ENCODE measurements at regions not wholly inside any gene's neighbourhood (a gene's known extent, or its start where the extent isn't known, plus 50 kb on each side); places are given as distances from the start of the nearest gene placed in this dataset.

DNA sequence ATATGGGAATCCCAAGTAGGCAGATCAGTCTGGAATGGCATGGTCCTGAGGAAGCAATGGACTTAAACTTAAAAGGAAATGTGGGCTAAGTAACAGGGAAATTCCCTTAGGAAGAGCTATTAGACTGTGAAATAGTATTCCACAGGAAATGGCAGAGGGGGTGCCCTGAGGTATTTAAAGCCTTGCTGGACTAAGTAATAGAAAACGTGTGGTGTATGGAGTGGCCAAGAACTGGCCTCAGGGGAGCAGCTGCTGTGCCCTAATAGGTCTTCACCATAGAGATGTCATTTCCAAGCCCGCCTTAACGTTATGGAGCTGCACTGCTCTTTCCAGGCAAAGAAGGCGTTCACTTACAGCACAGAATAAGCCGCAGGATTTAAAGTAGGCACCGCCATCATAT lies 365.2 kb upstream of the ZMIZ1 start:
- DNase-seq = no peak

GRCh38 chr10:78706256-78706655 lies 362.5 kb upstream of the ZMIZ1 start:
- no peak for DNase-seq

DNA sequence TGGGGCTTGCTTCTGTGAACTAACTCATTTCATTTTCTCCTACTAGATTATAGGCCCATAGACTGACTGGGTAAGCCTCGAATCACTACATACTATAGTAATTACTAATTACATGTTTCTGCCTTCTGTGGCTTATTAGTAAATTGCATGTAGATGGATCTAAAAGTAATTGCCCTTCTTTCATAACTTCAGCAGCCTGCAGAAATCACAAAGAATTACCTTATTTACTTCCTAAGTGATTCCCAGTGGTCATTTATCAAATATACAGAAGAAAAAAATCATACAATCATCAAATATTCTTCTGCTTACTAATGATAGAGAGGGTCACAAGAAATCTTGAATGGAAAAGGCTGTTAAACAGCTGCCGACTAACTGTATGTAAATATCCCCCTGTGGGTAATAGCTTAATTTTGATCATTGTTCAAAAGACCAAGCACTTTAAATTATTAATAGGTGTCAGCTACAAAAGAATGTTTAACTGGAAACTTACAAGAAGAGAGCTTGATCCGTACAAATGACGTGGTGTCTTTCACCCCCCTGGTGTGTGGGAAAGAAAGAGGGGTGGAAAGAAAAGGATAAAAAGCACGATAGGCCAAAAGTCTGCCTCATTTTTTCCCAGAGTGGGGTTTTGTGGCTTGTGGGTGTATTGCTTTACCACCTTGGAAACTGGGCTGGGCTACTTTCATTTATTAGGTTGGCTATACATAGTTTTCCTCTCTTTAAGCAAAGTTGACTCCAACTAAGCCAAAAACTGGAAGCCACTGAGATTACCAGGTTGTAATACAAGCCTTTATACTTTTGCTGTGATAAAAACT lies 361.8 kb upstream of the ZMIZ1 start:
- DNase-seq = no peak

GRCh38 chr10:78707745-78708144 lies 361.0 kb upstream of the ZMIZ1 start:
- DNase-seq = no peak

GRCh38 chr10:78712147-78712546 lies 356.6 kb upstream of the ZMIZ1 start:
- DNase-seq = no peak

GRCh38 chr10:78713659-78714058 lies 355.1 kb upstream of the ZMIZ1 start:
- DNase-seq = no peak

DNA sequence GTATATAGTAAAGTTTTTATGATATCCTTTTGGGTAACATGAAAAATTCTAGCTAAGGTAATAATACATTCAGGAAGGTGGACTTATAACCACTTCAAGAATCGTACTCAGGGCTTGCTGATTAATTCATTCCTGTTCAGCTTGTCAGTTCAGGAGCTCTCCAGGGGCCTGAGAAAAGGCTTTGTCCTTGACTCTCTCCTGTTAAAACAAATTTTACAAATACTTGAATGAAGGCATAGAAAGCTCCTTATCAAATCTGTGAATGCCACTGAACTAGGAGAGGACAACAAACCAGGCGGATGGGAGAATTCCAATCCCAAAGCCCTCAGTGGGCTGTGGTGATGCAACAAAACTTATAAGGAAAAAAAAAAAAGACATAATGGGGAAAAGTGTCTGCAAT lies 354.5 kb upstream of the ZMIZ1 start:
- no peak for DNase-seq

DNA sequence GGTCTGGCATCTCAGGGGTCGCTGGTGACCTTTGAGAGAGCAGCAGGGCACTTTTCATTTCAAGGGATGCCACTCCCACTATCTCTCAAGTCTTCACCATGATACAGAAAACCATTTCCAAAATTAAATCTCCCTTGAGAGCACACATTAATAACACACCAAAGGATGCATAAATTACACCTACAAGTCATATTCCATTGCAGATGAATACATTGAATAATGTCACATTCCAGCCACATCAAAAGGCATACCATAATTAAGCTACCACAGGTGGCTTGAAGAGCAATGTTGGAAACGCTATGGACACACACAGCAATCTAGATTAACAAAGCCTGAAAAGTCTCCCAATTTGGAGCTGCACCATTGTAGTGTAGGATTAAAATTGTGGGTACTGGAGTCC lies 353.3 kb upstream of the ZMIZ1 start:
- no peak for DNase-seq

DNA sequence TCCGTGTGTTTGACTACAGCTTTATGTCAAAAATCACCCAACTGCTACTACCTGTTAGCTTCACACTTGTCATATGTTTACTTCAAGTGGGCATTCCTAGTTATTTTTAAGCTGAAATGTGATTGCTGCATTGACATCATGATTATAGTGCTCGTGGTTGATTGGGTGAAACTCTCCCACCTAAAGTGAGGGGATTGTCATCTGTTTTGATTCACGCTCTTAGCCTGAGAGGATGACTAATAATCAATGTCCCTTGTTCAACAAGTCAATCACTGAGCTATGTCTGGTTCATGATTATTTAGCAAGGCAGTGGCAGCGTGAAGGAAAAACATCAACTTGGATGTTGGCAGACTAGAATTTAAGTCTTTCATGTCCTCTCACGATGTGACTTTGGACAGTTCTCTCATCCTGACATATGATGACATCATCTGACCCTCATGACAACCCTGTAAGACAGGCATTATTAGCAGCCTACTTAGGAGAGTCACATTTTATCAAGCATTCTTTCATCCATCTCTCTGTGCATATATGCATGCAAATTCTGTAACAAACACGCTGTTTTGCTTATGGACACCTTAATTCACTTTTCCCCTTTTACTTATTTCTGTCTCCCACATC lies 352.6 kb upstream of the ZMIZ1 start:
- no peak for DNase-seq

DNA sequence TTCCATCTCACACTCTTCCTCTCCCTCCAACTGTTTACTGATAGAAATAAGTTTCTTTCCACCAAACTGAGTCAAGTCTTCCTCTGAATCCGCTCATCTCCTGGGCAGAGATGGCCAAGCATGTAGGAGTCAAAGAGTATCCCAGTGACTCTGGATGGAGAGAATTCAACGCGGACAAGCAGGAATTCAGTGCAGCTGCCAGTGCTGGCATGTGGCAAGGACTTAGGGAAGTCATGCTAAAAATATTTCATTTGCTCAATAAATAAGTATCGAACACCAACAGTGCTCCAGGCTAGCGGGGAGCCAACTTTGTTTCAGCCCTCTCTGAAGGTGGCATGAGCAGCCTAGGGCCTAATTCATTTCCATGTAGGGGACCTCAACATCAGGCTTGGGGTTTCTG lies 351.6 kb upstream of the ZMIZ1 start:
- no peak for DNase-seq

DNA sequence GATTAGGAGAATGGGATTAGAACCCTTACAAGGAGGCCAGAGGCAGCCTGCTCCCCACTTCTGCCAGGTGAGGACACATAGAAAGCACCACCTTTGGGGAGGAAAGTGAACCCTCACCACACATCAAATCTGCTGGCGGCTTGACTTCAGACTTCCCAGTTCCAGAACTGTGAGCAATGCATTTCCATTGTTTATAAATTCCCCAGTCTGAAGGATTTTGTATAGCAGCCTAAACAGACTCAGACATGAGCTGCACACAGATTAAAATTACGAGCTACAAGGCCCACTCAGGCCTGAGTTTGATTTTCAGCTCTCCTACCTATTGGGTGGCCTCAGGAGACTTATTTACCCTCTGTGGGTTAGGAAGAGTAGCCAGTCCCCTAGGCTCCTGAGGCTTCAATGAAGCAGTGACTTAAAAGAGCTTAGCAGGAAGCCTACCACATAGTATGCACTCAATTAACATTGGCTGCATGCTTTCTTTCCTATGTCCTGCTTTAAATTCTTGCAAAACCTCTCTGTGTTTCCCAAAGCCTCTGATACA lies 350.7 kb upstream of the ZMIZ1 start:
- DNase-seq = no peak

GRCh38 chr10:78719276-78719675 lies 349.5 kb upstream of the ZMIZ1 start:
- no peak for DNase-seq

DNA sequence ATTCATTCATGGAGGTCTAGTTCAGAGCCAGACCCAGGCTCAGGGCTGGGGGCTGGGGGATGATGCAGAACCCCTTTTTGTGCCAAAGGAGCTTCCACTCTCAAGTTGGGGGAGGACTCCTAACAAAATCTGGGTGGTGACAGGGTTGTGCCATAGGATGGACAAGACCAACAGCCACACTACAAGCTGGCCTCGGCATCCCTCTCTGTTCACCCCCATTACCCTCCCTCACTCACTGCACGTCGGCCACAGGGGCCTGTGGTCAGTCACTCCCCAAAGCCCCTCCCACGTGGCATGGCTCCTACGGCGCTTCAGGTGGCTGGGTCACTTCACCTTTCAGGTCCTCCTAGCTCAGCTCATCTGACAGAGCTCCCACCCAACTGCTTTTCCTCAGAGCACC lies 348.7 kb upstream of the ZMIZ1 start:
- DNase-seq = no peak

DNA sequence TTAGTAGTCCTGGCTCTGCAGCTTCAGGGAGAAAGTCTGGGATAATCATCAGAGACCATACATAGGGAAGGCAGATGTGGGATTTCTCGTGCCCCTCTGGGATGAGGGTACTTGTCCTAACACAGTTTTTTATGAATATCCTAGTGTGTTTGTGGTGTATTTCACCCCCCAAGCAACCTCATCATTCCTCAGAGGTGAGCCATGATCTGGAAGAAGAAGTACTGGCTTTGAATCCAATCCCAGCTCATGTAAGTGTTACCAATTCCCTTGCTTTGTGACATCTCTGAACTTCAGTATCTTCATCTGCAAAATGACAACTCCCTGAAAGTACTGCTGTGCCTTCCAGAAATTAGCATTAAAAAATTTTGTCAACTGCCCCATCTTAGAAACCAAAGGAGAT lies 347.5 kb upstream of the ZMIZ1 start:
- no peak for DNase-seq

- DNase-seq = no peak
These were observed 343.9 kb upstream of the ZMIZ1 start for GRCh38 chr10:78724846-78725245.

- no peak for DNase-seq
These were observed 342.6 kb upstream of the ZMIZ1 start for GRCh38 chr10:78726171-78726570.

DNA sequence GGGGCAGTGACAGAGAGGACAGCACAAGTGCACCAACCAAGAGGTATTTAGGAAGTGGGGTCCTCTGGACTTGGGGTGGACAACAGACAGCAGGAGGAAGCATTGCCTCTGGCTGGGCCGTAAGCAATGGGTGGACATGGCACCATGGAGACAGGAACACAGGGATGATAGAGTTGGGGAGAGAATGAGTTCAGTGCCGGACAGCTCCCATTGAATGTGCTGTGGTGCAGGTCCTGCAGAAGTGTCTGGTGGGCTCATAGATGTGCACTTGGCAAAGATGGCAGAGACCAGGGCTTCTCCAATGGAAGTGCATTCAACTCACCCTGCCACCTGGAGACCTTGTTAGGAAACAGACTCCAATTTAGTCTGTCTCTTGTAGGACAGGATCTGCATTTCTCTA lies 341.5 kb upstream of the ZMIZ1 start:
- DNase-seq = no peak

DNA sequence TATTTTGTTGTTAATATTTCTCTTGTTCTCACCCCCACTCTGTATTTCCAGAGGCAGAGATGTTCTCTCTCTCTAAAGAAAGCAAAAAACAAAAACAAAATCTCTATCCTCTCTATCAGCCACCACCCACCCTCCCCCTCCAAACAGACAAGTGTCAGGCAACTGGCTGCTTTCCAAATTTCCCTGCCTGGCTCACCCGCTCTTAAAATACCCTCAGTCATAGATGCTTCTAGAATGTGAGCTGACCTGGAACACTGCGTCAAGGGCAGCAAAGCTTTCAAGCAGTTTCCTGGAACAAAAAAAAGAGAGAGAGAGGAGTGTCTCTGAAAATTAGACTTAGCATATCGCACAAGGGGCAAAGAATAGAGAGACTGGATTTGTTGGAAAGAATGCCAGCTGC lies 341.0 kb upstream of the ZMIZ1 start:
- no peak for DNase-seq

- no peak for DNase-seq
These were observed 340.6 kb upstream of the ZMIZ1 start for GRCh38 chr10:78728176-78728575.

DNA sequence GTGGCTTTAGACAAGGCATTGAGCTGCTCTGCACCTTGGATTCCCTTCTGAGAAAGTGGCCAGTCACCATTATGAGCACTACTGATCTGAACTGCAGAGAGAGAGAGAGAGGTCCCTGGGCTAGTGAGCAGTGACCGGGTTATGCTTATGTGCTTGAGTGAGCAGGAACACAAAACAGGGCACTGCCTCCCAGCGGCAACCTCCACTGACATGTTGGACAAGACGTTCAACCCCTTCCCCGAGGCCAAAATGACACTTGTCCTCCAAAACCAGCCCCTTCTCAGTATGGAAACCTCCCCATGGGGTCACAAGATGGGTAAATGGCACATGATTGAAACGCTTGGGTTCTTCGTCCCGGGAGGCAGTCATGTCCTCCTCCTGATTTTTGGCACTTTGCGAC lies 339.4 kb upstream of the ZMIZ1 start:
- DNase-seq = no peak

- DNase-seq = no peak
These were observed 339.0 kb upstream of the ZMIZ1 start for GRCh38 chr10:78729800-78730199.

- DNase-seq = no peak
These were observed 338.0 kb upstream of the ZMIZ1 start for GRCh38 chr10:78730754-78731153.

- DNase-seq = no peak
These were observed 337.1 kb upstream of the ZMIZ1 start for GRCh38 chr10:78731675-78732074.

DNA sequence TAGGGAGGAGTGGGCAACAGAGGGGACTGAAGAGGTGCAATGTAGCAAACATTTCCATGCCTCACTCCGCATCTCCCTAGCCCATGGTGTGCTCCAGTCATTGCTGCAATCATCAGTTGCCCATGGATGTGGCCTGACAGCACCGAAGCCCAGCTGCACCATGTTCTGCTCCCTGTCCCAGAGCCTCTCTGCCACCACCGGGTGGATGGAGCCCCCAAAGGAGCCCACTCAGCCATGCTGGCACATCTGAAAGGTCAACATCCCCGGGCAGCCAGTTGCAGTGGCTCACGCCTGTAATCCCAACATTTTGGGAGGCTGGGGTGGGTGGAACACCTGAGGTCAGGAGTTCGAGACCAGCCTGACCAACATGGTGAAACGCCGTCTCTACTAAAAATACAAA lies 336.4 kb upstream of the ZMIZ1 start:
- no peak for DNase-seq

Data from suppressor macrophage treated with lipopolysaccharide for 4 hours (primary cell).